ENCODE measurements at regions not wholly inside any gene's neighbourhood (a gene's known extent, or its start where the extent isn't known, plus 50 kb on each side); places are given as distances from the start of the nearest gene placed in this dataset.

DNA sequence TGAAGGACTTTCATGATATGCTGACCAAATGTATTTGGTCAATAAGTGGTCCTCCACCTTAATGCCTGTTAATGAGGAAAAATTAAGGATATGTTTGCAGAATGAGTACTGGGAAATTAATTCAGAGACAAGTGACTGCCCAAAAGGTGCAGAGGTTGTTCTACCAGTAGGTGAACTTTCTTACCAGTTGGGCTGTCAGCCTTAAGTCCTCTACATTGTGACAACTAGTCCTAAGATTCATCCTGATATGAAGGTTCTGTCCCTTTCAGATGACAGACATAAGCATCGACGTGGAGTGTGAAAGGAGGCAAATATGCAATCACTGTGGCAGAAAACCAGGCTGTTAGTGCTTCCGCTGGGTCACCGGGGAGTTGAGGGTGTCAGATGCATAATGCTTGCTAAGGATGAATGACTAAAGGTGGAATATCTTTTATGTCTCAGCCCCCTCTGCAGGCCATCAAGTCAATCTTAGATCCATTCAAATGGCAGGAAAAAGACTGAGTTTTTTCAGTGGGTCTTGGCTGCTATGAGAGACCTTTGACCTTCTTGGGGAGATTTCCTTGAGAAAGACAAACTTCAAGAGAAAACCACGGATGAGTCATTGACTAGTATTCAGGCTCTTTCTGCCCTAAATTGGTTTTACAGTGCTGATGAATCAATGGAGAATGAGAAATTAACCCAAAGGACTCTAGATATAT is 226.0 kb downstream of the TPBG start:
- TF ChIP-seq, protein P1, sequence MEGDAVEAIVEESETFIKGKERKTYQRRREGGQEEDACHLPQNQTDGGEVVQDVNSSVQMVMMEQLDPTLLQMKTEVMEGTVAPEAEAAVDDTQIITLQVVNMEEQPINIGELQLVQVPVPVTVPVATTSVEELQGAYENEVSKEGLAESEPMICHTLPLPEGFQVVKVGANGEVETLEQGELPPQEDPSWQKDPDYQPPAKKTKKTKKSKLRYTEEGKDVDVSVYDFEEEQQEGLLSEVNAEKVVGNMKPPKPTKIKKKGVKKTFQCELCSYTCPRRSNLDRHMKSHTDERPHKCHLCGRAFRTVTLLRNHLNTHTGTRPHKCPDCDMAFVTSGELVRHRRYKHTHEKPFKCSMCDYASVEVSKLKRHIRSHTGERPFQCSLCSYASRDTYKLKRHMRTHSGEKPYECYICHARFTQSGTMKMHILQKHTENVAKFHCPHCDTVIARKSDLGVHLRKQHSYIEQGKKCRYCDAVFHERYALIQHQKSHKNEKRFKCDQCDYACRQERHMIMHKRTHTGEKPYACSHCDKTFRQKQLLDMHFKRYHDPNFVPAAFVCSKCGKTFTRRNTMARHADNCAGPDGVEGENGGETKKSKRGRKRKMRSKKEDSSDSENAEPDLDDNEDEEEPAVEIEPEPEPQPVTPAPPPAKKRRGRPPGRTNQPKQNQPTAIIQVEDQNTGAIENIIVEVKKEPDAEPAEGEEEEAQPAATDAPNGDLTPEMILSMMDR (IDR thresholded peaks at IDR 0.05 in 2 of 3, conservative IDR thresholded peaks at IDR 0.05 in 1 of 3; ENCODE audit: control insufficient read depth in 2 of 3, extremely low read depth in 1 of 3, insufficient read depth in 1 of 3, low read depth in 3 of 3, low read length in 3 of 3): peak; percentile 28 to 63 (median 33); a peak in 4 of 6 replicates
- TF ChIP-seq NFYB (IDR thresholded peaks at IDR 0.05; ENCODE audit: insufficient read depth, low read depth, low read length) (no peak), SUZ12 (IDR thresholded peaks at IDR 0.05; ENCODE audit: unreplicated experiment) (no peak), SUPT20H (IDR thresholded peaks at IDR 0.05; ENCODE audit: borderline replicate concordance, control insufficient read depth, low read depth, low read length) (no peak)
